B cell (primary cell): ENCODE measurements at regions not wholly inside any gene's neighbourhood (a gene's known extent, or its start where the extent isn't known, plus 50 kb on each side); places are given as distances from the start of the nearest gene placed in this dataset.

ENCODE experiments used
- ATAC-seq: fragments of 200-7000 bp; cut with Tn5 transposase; one replicate; pipeline ENCODE4 v1.10.0; 2021; ENCODE audit warnings: low read depth, mild to moderate bottlenecking, moderate number of reproducible peaks, moderate library complexity
- CTCF ChIA-PET: fragments of 350-600 bp; sonication (Branson Sonifier 250); formaldehyde crosslinking; loops from one replicate; lab custom pipeline; 2021; ENCODE audit warnings: antibody characterized with exemption, inconsistent platforms; lab: Charles Lee
- POLR2A ChIA-PET: fragments of 350-600 bp; sonication (Branson Sonifier 250); formaldehyde crosslinking; loops from one replicate; lab custom pipeline; 2021; ENCODE audit warnings: antibody characterized with exemption; lab: Charles Lee
- DNase-seq: peaks from one replicate; pipeline ENCODE4 v3.0.0; 2013
- H2AFZ ChIP-seq: 2 replicates; pipeline ENCODE4 v1.6.1; 2012; ENCODE audit warnings: mild to moderate bottlenecking, low read depth, low read length; ENCODE audit not compliant: insufficient read depth, poor library complexity, severe bottlenecking
- H3K27ac ChIP-seq, 2 donors: 1 replicate in 1 of 2; 2 replicates in 1 of 2; pipeline ENCODE4 v1.5.1; 2012 to 2013; ENCODE audit warnings: low read length in 2 of 2, mild to moderate bottlenecking in 2 of 2, moderate library complexity in 1 of 2
- H3K27me3 ChIP-seq, 4 experiments: fragments of 200-600 bp in 1 of 4; sonication (generic) in 1 of 4; replicated peaks in 1 of 4; 1 replicate in 2 of 4; 2 replicates in 2 of 4; pipeline versions ENCODE4 v1.6.1 to v1.7.0; 2013 to 2016; ENCODE audit warnings: low read length in 3 of 4, mild to moderate bottlenecking in 2 of 4, mixed read lengths in 1 of 4, moderate library complexity in 1 of 4; ENCODE audit not compliant: insufficient read depth in 4 of 4, control insufficient read depth in 3 of 4; ENCODE audit errors: control extremely low read depth in 1 of 4
- H3K36me3 ChIP-seq, 2 experiments: replicated peaks in 1 of 2; 1 replicate in 1 of 2; 2 replicates in 1 of 2; pipeline versions ENCODE4 v1.6.1 to v1.7.1; 2013; ENCODE audit warnings: low read length in 1 of 2; ENCODE audit not compliant: insufficient read depth in 2 of 2, control insufficient read depth in 1 of 2; ENCODE audit errors: control extremely low read depth in 1 of 2, extremely low read depth in 1 of 2
- H3K4me1 ChIP-seq, 2 donors: fragments of 200-600 bp in 1 of 2; sonication (generic) in 1 of 2; 1 replicate in 1 of 2; 2 replicates in 1 of 2; pipeline versions ENCODE4 v1.5.1 to v1.6.1; 2013 to 2017; ENCODE audit warnings: low read length in 2 of 2; ENCODE audit not compliant: control insufficient read depth in 2 of 2, insufficient read depth in 2 of 2
- H3K4me2 ChIP-seq: replicated peaks from 2 replicates; pipeline ENCODE3; 2012; ENCODE audit warnings: mild to moderate bottlenecking, low read depth, low read length; ENCODE audit not compliant: poor library complexity, severe bottlenecking
- H3K4me3 ChIP-seq, 5 experiments: fragments of 200-600 bp in 1 of 5; sonication (generic) in 1 of 5; 1 replicate in 3 of 5; 2 replicates in 2 of 5; pipeline versions ENCODE4 v1.5.1 to v1.7.0; 2011 to 2016; ENCODE audit warnings: low read length in 4 of 5, mild to moderate bottlenecking in 4 of 5, low read depth in 2 of 5, control low read depth in 1 of 5, moderate library complexity in 1 of 5; ENCODE audit not compliant: insufficient read depth in 1 of 5; ENCODE audit errors: control extremely low read depth in 1 of 5, extremely low read depth in 1 of 5
- H3K79me2 ChIP-seq: fragments of 200-600 bp; sonication (generic); one replicate; pipeline ENCODE4 v1.6.0; 2016; ENCODE audit warnings: low read length; ENCODE audit not compliant: control insufficient read depth, insufficient read depth
- H3K9ac ChIP-seq: fragments of 200-600 bp; sonication (generic); 2 replicates; pipeline ENCODE4 v1.6.1; 2017; ENCODE audit warnings: mild to moderate bottlenecking, low read length, moderate library complexity
- H3K9me3 ChIP-seq, 3 donors: one replicate each; pipeline versions ENCODE4 v1.6.1 to v1.7.1; 2013; ENCODE audit warnings: low read length in 2 of 3; ENCODE audit not compliant: control insufficient read depth in 2 of 3, insufficient read depth in 1 of 3; ENCODE audit errors: control extremely low read depth in 1 of 3
- H4K20me1 ChIP-seq: 2 replicates; pipeline ENCODE4 v1.6.0; 2012; ENCODE audit warnings: mild to moderate bottlenecking, low read length; ENCODE audit not compliant: insufficient read depth, control insufficient read depth, poor library complexity, severe bottlenecking
- H3K27ac Mint-ChIP-seq: one replicate; pipeline ENCODE4 v1.8.0; 2021; ENCODE audit warnings: mixed read lengths
- H3K27me3 Mint-ChIP-seq: one replicate; pipeline ENCODE4 v1.8.0; 2021; ENCODE audit warnings: mixed read lengths
- H3K4me1 Mint-ChIP-seq: one replicate; pipeline ENCODE4 v1.8.0; 2021; ENCODE audit warnings: mixed read lengths
- H3K4me3 Mint-ChIP-seq: one replicate; pipeline ENCODE4 v1.8.0; 2021; ENCODE audit warnings: mixed read lengths
- H3K9me3 Mint-ChIP-seq: one replicate; pipeline ENCODE4 v1.8.0; 2022; ENCODE audit warnings: mixed read lengths; ENCODE audit not compliant: insufficient read depth
- CTCF ChIP-seq: fragments of 200-600 bp; IDR thresholded peaks from one replicate; pipeline ENCODE4 v1.8.0; 2022; ENCODE audit warnings: antibody characterized with exemption, mild to moderate bottlenecking
- EZH2 ChIP-seq: IDR thresholded peaks from 2 replicates; pipeline ENCODE4 v1.6.1; 2012; ENCODE audit warnings: borderline replicate concordance, low read depth, mild to moderate bottlenecking, moderate library complexity, low read length; ENCODE audit not compliant: insufficient read depth, poor library complexity, severe bottlenecking
- WGBS: methylation state at CpG from one replicate; pipeline ENCODE4 v1.1.5; 2013; ENCODE audit warnings: missing lambda C conversion rate; ENCODE audit not compliant: insufficient coverage; 5-methylcytosine and 5-hydroxymethylcytosine counted together
- intact Hi-C: fragments of 100-400 bp; cut with micrococcal nuclease; formaldehyde crosslinking; loops from one replicate; pipeline ENCODE4 v1.10.0; 2022

- Histone ChIP-seq H3K4me2 (no peak overlapping the region), H4K20me1 (no peaks in the 10 kb centered on the region), H3K4me1 (no peaks in the 10 kb centered on the region), H3K27ac (no peak overlapping the region), H2AFZ (no peak overlapping the region), H3K9me3 (no peaks in the 10 kb centered on the region), H3K4me3 (no peak overlapping the region), H3K36me3 (no peaks in the 10 kb centered on the region), H3K9ac (no peak overlapping the region), H3K27me3 (peaks cover 0 to 5% (median 0%) of the 10 kb centered on the region in 4 experiments), H3K79me2 (no peaks in the 10 kb centered on the region)
- no peak for ATAC-seq
- no peak overlapping the region for H3K27ac Mint-ChIP-seq
- no peaks in the 10 kb centered on the region for H3K4me1 Mint-ChIP-seq
- H3K4me3 Mint-ChIP-seq = no peak overlapping the region
- ChIA-PET CTCF (interaction anchor here (0.6 kb wide), 1 partner anchor 56 kb away, joined by 3 read pairs; no protein-coding TSS in a partner anchor), POLR2A (no interaction called here)
- peaks cover 40% of the 10 kb centered on the region for H3K27me3 Mint-ChIP-seq
- intact Hi-C loops = no loop called here
- no peaks in the 10 kb centered on the region for H3K9me3 Mint-ChIP-seq
- 70% methylated on average over 10 of the region's 12 CpGs for WGBS
- DNase-seq = no peak
- no peak for TF ChIP-seq EZH2
- no peak for TF ChIP-seq CTCF
These were observed 91.7 kb downstream of the SLC2A10 start for GRCh38 chr20:46801003-46801702.

GRCh38 chr20:46802722-46803121, 91.9 kb upstream of the EYA2 start:
- H3K4me3 ChIP-seq = no peak overlapping the region
- H3K4me2 ChIP-seq = no peak overlapping the region
- TF ChIP-seq EZH2 (no peak), CTCF (no peak)
- H3K9ac ChIP-seq = no peak overlapping the region
- H3K27me3 ChIP-seq = peaks cover 0 to 5% (median 0%) of the 10 kb centered on the region in 4 experiments
- no peaks in the 10 kb centered on the region for H3K4me1 ChIP-seq
- no peak for DNase-seq
- no peak overlapping the region for H3K27ac ChIP-seq
- peaks cover 40% of the 10 kb centered on the region for H3K27me3 Mint-ChIP-seq
- no peak for ATAC-seq
- no peaks in the 10 kb centered on the region for H3K4me1 Mint-ChIP-seq
- no peaks in the 10 kb centered on the region for H3K36me3 ChIP-seq
- POLR2A ChIA-PET = no interaction called here
- intact Hi-C loops = no loop called here
- no peak overlapping the region for H3K27ac Mint-ChIP-seq
- H3K9me3 Mint-ChIP-seq = no peaks in the 10 kb centered on the region
- H4K20me1 ChIP-seq = no peaks in the 10 kb centered on the region
- no peak overlapping the region for H2AFZ ChIP-seq
- WGBS = 75% methylated on average over 5 of the region's 5 CpGs
- CTCF ChIA-PET = no interaction called here
- H3K4me3 Mint-ChIP-seq = no peak overlapping the region
- no peaks in the 10 kb centered on the region for H3K79me2 ChIP-seq
- H3K9me3 ChIP-seq = no peaks in the 10 kb centered on the region
